ENCODE measurements at regions not wholly inside any gene's neighbourhood (a gene's known extent, or its start where the extent isn't known, plus 50 kb on each side); places are given as distances from the start of the nearest gene placed in this dataset.

GRCh38 chr2:146807568-146808168 is 1037.2 kb upstream of the ACVR2A start:
- no peak for DNase-seq (ENCODE audit: low spot score)

- no peak for DNase-seq (ENCODE audit: low spot score)
Measured at GRCh38 chr2:146806364-146807005, 1038.3 kb upstream of the ACVR2A start.

- DNase-seq (ENCODE audit: low spot score): no peak
Measured at GRCh38 chr2:146804288-146804687, 1040.5 kb upstream of the ACVR2A start.

- no peak for DNase-seq (ENCODE audit: low spot score)
Measured at GRCh38 chr2:146801886-146802285, 1042.9 kb upstream of the ACVR2A start.

- no peak for DNase-seq (ENCODE audit: low spot score)
Measured at GRCh38 chr2:146786396-146786795, 1058.4 kb upstream of the ACVR2A start.

GRCh38 chr2:146785101-146785500 is 1059.7 kb upstream of the ACVR2A start:
- DNase-seq (ENCODE audit: low spot score): no peak

GRCh38 chr2:146784602-146785001 is 1060.2 kb upstream of the ACVR2A start:
- no peak for DNase-seq (ENCODE audit: low spot score)

- no peak for DNase-seq (ENCODE audit: low spot score)
Measured at GRCh38 chr2:146777181-146777580, 1067.6 kb upstream of the ACVR2A start.

- DNase-seq (ENCODE audit: low spot score): no peak
Measured at GRCh38 chr2:146776596-146776995, 1068.2 kb upstream of the ACVR2A start.

GRCh38 chr2:146771531-146771930 is 1073.3 kb upstream of the ACVR2A start:
- DNase-seq (ENCODE audit: low spot score): no peak

- no peak for DNase-seq (ENCODE audit: low spot score)
Measured at GRCh38 chr2:146764301-146764700, 1080.5 kb upstream of the ACVR2A start.

- DNase-seq (ENCODE audit: low spot score): no peak
Measured at GRCh38 chr2:146762786-146763185, 1082.0 kb upstream of the ACVR2A start.

GRCh38 chr2:146754606-146755005 is 1090.2 kb upstream of the ACVR2A start:
- DNase-seq (ENCODE audit: low spot score): no peak

- no peak for DNase-seq (ENCODE audit: low spot score)
Measured at GRCh38 chr2:146748046-146748445, 1096.8 kb upstream of the ACVR2A start.

- DNase-seq (ENCODE audit: low spot score): no peak
Measured at GRCh38 chr2:146741260-146741659, 1103.6 kb upstream of the ACVR2A start.

GRCh38 chr2:146734821-146735190 is 1110.0 kb upstream of the ACVR2A start:
- no peak for DNase-seq (ENCODE audit: low spot score)

GRCh38 chr2:146734042-146734820 is 1110.6 kb upstream of the ACVR2A start:
- peak; percentile 50 for DNase-seq (ENCODE audit: low spot score)

- DNase-seq (ENCODE audit: low spot score): no peak
Measured at GRCh38 chr2:146730882-146731281, 1113.9 kb upstream of the ACVR2A start.

- DNase-seq (ENCODE audit: low spot score): no peak
Measured at GRCh38 chr2:146721486-146721885, 1123.3 kb upstream of the ACVR2A start.

GRCh38 chr2:146720170-146720569 is 1124.7 kb upstream of the ACVR2A start:
- DNase-seq (ENCODE audit: low spot score): no peak

GRCh38 chr2:146716591-146716990 is 1128.2 kb upstream of the ACVR2A start:
- DNase-seq (ENCODE audit: low spot score): no peak

- DNase-seq (ENCODE audit: low spot score): no peak
Measured at GRCh38 chr2:146709004-146709403, 1135.8 kb upstream of the ACVR2A start.

- DNase-seq (ENCODE audit: low spot score): peak; percentile 21
Measured at GRCh38 chr2:146701183-146701582, 1143.6 kb upstream of the ACVR2A start.

Data from iPS-NIHi11 (cell line).